ENCODE measurements at regions not wholly inside any gene's neighbourhood (a gene's known extent, or its start where the extent isn't known, plus 50 kb on each side); places are given as distances from the start of the nearest gene placed in this dataset.
A peak's percentile ranks its signal among the peaks of the same experiment; 100 is the strongest.
"Not testable (repeated sequence)": the region's sequence is repeated elsewhere in the genome, so short reads cannot be mapped to it uniquely, and the experiment has no call there.

GRCh38 chr3:25178672-25179071, 249.4 kb upstream of the RARB start:
- DNase-seq (ENCODE audit: low read depth), result no peak

GRCh38 chr3:25181096-25181495, 247.0 kb upstream of the RARB start:
- no peak for DNase-seq (ENCODE audit: low read depth)

GRCh38 chr3:25182794-25183193, 245.3 kb upstream of the RARB start:
- DNase-seq (ENCODE audit: low read depth), result no peak

- no peak for DNase-seq (ENCODE audit: low read depth)
These were observed 243.3 kb upstream of the RARB start for GRCh38 chr3:25184641-25185250.

GRCh38 chr3:25191673-25192072, 236.4 kb upstream of the RARB start:
- no peak for DNase-seq (ENCODE audit: low read depth)

GRCh38 chr3:25199567-25199966, 228.5 kb upstream of the RARB start:
- DNase-seq (ENCODE audit: low read depth), result not testable (repeated sequence)

GRCh38 chr3:25212736-25213135, 215.3 kb upstream of the RARB start:
- DNase-seq (ENCODE audit: low read depth), result no peak

GRCh38 chr3:25214034-25214433, 214.0 kb upstream of the RARB start:
- DNase-seq (ENCODE audit: low read depth), result no peak

GRCh38 chr3:25218362-25218761, 209.7 kb upstream of the RARB start:
- no peak for DNase-seq (ENCODE audit: low read depth)

- DNase-seq (ENCODE audit: low read depth), result no peak
These were observed 201.3 kb upstream of the RARB start for GRCh38 chr3:25226747-25227146.

GRCh38 chr3:25229586-25229985, 198.5 kb upstream of the RARB start:
- DNase-seq (ENCODE audit: low read depth), result no peak

- DNase-seq (ENCODE audit: low read depth), result no peak
These were observed 193.0 kb upstream of the RARB start for GRCh38 chr3:25235031-25235430.

GRCh38 chr3:25235466-25235865, 192.6 kb upstream of the RARB start:
- DNase-seq (ENCODE audit: low read depth), result no peak

GRCh38 chr3:25237602-25238001, 190.5 kb upstream of the RARB start:
- no peak for DNase-seq (ENCODE audit: low read depth)

- no peak for DNase-seq (ENCODE audit: low read depth)
These were observed 189.0 kb upstream of the RARB start for GRCh38 chr3:25239042-25239441.

GRCh38 chr3:25246913-25247312, 181.2 kb upstream of the RARB start:
- peak; percentile 10 for DNase-seq (ENCODE audit: low read depth)

GRCh38 chr3:25252291-25252690, 175.8 kb upstream of the RARB start:
- no peak for DNase-seq (ENCODE audit: low read depth)

- peak; percentile 11 for DNase-seq (ENCODE audit: low read depth)
These were observed 171.0 kb upstream of the RARB start for GRCh38 chr3:25257026-25257425.

GRCh38 chr3:25259871-25260270, 168.2 kb upstream of the RARB start:
- DNase-seq (ENCODE audit: low read depth), result no peak

- no peak for DNase-seq (ENCODE audit: low read depth)
These were observed 165.7 kb upstream of the RARB start for GRCh38 chr3:25262322-25262721.

- no peak for DNase-seq (ENCODE audit: low read depth)
These were observed 162.8 kb upstream of the RARB start for GRCh38 chr3:25265284-25265683.

GRCh38 chr3:25266677-25267076, 161.4 kb upstream of the RARB start:
- DNase-seq (ENCODE audit: low read depth), result no peak

- DNase-seq (ENCODE audit: low read depth), result no peak
These were observed 156.0 kb upstream of the RARB start for GRCh38 chr3:25272090-25272489.

GRCh38 chr3:25273582-25274171, 154.4 kb upstream of the RARB start:
- DNase-seq (ENCODE audit: low read depth), result no peak

Data from HT1080 (cell line).